GM12875 (cell line): ENCODE measurements at regions not wholly inside any gene's neighbourhood (a gene's known extent, or its start where the extent isn't known, plus 50 kb on each side); places are given as distances from the start of the nearest gene placed in this dataset.

Experiments
- H3K4me3 ChIP-seq: one replicate; pipeline ENCODE4 v1.5.1; 2011; ENCODE audit warnings: low read depth, low read length, control low read depth
- TF ChIP-seq, protein P1 (sequence below): IDR thresholded peaks from 2 replicates; pipeline ENCODE4 v1.5.1; 2011; ENCODE audit warnings: low read depth, mild to moderate bottlenecking, control low read depth, inconsistent platforms, low read length, moderate library complexity, borderline replicate concordance; ENCODE audit not compliant: insufficient read depth

DNA sequence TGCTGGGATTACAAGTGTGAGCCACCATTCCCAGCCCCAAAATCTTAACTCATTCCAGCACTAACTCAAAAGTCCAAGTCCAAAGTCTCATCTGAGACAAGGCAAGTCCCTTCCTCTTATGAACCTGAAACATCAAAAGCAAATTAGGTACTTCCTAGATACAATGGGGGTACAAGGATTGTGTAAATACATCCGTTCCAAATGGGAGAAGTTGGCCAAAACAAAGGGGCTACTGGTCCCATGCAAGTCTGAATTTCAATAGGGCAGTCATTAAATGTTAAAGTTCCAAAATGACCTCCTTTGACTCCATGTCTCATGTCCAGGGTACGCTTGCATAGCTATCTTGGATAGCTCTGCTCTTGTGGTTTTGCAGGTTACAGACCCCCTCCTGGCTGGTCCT lies 94.7 kb upstream of the PPM1H start:
- TF ChIP-seq, protein P1, sequence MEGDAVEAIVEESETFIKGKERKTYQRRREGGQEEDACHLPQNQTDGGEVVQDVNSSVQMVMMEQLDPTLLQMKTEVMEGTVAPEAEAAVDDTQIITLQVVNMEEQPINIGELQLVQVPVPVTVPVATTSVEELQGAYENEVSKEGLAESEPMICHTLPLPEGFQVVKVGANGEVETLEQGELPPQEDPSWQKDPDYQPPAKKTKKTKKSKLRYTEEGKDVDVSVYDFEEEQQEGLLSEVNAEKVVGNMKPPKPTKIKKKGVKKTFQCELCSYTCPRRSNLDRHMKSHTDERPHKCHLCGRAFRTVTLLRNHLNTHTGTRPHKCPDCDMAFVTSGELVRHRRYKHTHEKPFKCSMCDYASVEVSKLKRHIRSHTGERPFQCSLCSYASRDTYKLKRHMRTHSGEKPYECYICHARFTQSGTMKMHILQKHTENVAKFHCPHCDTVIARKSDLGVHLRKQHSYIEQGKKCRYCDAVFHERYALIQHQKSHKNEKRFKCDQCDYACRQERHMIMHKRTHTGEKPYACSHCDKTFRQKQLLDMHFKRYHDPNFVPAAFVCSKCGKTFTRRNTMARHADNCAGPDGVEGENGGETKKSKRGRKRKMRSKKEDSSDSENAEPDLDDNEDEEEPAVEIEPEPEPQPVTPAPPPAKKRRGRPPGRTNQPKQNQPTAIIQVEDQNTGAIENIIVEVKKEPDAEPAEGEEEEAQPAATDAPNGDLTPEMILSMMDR, result no peak
- no peak overlapping the region for H3K4me3 ChIP-seq

DNA sequence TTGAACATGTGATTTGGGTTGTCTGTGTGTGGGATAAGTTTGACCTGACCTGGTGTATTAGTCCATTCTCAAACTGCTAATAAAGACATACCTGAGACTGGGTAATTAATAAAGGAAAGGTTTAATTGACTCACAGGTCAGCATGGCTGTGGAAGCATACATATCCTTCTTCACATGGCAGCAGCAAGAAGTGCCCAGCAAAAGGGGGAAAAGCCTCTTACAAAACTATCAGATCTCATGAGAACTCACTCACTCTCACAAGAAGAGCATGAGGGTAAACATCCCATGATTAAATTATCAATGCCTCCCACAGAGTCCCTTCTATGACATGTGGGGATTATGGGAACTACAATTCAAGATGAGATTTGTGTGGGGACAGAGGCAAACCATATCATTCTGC lies 94.0 kb upstream of the PPM1H start:
- TF ChIP-seq, protein P1, result no peak
- no peak overlapping the region for H3K4me3 ChIP-seq

DNA sequence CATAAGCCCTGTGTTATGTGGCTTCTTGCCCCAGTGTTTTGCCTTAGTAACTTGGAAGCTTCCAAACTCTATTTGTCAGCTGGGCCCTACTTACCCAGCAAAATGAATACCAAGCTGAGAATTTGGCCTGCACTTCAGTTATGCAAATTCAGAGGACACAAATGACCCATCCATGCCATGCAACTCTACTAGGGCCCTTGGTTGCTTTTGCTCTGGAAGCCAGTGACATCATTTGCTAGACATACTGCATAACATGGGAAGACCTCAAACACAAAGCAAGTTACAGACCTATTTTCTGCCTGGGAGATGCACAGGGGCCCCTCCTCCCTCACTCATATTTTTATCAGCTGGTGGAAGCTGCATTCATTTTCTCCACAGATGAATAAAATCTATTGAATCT lies 90.2 kb upstream of the PPM1H start:
- TF ChIP-seq, protein P1, result no peak
- H3K4me3 ChIP-seq, result no peak overlapping the region

DNA sequence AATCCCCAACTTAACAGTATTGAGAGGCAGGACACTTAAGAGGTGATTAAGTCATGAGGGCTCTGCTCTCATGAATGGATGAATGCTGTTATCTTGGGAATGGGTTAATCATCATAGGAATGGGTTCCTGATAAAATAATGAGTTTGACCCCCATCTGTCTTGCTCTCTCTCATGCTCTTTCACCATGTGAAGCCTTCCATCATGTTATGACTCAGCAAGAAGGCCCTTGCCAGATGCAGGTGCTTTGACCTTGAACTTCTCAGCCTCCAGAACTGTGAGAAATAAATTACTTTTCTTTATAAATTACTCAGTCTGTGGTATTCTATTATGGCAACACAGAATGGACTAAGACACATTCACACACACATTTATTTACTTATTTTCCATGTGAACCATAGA lies 89.0 kb upstream of the PPM1H start:
- H3K4me3 ChIP-seq, result no peak overlapping the region
- TF ChIP-seq, protein P1, result no peak

DNA sequence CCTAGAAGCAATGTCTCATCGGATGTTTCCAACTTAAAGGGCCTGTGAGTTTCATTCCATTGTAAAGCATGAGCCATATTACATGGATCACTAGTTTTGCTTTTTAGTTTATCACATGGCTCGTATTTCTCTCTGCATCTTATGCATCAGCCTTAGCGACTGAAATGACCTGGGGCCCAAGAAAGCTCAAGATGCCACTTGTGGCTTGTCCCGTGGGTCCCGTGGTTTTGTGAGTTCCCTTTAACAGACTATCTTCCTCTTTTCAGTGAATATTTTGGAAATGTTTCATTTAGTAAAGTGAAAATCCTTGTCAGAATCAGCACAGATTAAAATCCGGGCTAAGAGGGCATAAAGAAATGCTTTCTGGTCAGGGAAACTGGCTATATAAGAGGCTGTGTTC lies 86.2 kb upstream of the PPM1H start:
- TF ChIP-seq, protein P1, result no peak
- no peak overlapping the region for H3K4me3 ChIP-seq

DNA sequence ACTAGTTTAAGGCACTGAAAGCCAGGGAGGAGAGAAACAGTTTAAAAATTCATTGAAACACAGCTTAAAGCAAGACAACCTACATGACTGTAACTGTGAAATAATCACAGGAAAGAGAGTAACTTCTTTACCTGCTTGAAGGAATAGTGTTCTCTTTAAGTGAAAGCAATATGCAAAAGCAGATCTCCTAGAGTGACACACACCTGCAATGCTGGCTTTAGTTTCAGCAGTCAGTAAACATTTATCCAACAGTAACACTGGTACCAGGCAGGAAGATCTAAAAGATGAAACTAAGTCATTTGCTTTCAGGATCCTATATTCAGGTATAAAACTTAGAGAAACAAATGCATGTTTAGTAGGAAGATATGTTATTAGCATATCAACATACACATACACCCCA lies 85.3 kb upstream of the PPM1H start:
- no peak overlapping the region for H3K4me3 ChIP-seq
- TF ChIP-seq, protein P1, result no peak

DNA sequence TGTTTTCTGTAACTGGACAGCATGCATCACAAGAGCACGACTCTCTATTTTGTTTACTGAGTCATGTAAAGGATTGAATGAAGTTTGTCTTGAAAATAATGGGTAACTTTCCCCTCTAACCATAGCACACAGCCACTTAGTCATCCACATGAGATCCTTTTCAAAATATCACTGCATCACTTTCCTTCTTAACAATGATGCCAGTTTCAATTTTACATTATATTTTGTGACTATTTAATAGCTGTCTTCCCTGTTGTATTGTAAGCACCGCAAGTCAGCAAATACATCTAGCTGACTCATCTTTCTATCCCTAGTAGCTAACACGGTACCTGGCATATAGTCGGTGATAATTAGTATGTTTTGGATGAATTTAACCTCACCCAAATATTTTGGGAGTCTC lies 83.3 kb upstream of the PPM1H start:
- TF ChIP-seq, protein P1, result no peak

More for the DNA sequence above, 83.3 kb upstream of the PPM1H start:
- H3K4me3 ChIP-seq, result no peak overlapping the region
